Stromal cell of bone marrow (primary cell): ENCODE measurements at regions not wholly inside any gene's neighbourhood (a gene's known extent, or its start where the extent isn't known, plus 50 kb on each side); places are given as distances from the start of the nearest gene placed in this dataset.

Experiments
- DNase-seq: peaks from one replicate; pipeline ENCODE4 v3.0.0-alpha.2; 2012; ENCODE audit warnings: low read depth

DNA sequence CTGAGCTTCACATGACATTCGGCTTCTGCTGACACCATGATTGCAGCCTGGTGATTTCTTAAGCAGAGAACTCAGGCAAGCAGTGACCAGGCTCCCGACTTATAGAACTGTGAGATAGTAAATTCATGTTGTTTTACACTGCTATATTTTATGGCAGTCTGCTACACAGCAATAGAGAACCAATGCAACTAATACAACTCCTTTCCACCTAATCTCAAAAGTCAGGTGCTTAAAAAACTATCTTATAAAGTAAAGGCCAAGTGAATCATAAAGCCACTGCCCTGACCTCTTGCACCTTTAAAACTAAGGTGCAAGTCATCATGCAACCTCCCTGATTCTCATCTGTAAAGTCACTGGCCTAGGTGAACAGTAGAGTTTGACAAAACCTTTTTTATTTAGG lies 95.3 kb upstream of the GLS start:
- DNase-seq, result no peak

DNA sequence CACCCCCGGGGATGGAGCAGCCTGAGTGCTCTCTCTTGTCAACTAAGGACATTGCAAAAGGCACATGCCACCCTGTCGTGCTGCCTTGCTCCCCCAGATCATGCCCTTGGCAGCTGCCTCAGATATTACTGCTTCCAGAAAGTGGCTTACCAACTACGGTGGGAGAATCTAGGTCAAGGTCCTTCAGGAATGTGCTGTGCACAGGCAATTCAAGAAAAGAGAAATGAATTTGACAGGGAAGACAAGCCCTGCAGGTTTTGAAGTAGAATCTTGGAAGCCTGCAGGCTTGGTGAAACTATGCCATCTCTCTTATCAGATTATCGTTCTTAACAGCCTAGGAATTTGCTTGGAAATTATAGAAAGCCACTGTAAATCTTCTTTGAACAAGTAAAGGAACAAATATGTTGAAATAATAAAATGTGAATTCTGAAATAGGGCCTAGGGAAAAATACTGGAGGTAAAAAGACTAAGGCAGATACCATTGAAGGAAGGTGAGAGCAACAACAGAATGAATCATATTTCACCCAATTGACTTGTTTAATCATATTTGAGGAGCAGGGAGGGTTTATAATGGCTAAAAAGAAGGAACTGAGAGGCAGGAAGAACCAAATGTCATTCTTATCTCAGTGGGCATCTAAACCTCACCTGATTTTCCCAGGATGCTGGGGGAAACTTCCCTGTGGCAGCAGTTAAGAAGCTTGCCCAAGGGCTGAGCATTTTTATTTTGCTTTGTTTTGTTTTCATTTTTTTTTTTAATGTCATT lies 94.0 kb upstream of the GLS start:
- no peak for DNase-seq

DNA sequence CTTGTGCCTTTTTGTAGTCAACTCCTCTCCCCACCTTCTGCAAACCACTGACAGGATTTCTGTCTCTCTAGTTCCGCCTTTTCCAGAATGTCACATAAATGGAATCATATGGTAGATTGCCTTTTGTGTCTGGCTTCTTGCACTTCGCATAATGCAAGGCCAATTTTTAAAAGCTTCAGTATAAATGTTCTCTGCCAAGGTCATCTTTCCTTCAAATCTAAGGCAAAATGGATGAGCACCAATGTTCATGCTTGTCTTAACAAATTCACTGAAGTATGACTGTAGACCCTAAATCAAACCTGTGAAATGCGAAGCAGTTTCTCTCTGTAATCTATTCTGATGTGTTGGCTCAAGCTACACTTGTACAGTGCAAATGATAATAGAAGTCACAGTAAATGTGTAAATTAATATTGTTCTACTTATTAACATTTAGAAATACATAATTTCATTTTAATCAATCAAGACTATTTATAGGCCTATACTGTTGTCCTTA lies 92.8 kb upstream of the GLS start:
- DNase-seq, result no peak

DNA sequence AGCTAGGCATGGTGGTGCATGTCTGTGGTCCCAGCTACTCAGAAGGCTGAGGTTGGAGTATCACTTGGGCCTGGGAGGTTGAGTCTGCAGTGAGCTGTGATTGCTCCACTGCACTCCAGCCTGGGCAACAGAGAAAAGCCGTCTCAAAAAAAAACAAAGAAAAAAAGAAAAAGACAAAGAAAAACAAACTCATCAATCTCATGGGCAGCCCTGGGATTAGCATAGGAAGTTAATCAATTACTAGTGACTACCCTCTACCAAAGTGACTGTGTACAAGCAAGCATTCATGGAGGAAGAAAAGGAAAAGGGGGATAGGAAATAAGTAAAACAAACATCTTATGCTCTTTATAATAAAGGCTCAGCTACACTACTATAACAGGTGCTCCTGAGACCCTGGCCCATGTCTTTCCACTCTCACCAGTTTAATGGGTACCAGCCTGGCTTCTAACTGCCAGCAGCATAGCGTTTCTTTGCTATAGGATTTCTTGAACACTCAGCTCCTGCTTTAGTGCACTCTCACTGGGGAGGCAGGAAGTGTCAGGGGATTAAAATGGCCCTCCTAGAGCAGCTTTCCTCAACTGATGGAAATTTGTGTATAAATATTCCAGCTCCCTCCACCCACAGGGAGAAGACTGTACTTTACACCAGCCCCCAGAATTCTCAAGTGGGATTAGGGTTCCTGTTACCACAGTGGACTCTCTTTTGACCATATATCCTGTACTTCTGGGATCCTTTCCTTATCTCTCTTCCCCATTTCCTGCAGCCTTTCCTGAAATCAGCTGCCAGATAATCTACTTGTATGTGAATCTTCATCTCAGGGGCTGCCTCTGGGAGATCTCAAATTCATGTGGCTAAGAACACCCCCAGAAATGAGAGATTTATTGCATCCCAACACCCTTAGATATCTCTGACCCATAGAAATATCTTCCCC lies 91.3 kb upstream of the GLS start:
- no peak for DNase-seq

DNA sequence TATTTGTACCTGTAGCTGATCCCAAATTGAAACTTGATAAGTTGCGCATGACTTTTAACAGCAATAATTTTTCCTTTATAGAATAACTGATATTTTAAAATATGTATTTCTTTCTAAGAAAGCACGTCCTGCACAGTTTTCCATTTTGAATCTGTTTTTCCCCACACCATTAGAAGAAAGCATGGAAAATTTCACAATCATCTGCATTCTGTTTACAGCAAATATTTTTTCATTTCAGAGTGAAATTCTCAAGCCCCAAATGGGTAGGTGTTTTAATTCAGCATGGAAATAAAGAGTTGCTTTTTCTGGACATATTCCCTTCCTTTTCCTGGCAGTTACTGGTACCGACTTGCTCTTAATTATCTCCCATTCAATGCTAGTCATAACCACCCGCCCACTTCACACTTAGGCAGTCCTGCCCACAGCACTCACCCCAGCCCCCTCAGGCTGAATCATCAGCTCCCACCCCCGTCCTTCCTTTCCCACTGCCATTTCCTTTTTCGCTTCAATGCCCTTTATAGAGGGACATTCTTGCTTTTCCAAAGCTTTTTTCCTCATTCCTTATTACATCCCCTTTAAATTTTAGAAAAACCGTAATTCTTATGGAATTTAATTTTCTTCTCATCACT lies 89.2 kb upstream of the GLS start:
- DNase-seq, result peak; percentile 50

DNA sequence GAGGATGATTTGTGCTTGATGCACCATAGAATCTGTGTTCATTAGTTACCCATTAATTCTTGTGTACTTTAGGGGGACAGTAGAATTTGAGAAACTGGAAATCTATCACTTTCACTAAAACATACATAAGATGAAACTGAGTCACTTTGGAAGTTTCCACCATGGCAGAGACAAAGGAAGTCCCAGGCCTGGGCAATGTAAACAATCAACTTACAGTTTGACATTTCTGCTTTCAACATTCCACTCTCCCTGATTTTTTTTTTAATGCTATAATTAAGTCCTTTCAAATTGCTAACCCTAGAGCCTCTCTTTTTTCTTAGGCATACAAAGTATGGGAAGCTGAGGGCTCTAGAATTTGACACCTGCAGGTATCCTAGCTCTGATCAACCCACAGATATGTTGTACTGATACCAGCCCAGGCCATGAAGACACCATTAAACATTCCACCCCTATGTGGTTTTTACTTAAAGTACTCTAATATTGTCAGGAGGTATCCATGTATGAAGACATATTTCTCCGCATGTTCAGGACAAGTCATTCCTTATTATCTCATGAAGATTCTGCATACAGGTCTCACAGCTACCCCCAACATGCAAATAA lies 88.5 kb upstream of the GLS start:
- DNase-seq, result no peak

DNA sequence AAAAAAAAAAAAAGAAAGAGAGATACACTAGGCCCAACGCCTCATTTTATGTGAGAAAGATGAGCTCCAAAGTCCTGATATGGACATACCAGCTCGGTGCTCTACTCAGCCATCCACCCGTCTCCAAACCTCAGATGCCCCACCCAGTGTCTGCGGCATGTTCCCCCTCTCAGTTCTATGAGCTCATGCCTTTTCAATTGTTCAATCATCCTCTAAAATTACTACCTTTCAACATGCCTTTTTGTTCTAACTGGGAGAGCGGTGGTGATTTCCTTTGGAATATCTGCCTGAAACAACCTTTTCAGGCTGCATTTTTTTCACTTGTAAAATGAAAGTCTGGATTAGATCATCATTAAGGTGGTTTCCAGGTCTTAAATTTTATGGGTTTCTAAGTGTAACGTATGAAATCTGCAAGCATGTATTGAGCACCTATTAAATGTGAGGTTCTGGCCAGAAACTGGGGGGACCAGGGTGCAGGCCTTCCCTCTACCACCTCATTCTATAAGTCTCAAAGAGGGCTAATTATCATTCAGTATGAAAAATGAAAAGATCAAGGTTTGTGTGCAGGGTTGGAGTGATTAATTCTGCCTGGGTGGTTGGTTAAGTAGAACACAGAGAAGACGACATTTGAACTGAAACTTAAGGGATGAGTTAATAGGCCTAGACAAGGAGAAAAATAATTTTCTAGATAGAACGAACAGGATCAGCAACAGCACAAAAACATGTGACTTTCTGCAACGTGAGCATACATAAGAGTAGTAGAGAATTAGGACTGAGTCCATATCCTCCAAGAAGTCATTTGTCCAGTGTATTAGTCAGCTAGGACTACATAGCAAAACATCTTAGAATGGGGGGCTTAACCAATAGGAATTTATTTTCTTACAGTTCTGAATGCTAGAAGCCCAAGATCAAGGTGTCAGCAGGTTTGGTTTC lies 87.4 kb upstream of the GLS start:
- DNase-seq, result no peak

DNA sequence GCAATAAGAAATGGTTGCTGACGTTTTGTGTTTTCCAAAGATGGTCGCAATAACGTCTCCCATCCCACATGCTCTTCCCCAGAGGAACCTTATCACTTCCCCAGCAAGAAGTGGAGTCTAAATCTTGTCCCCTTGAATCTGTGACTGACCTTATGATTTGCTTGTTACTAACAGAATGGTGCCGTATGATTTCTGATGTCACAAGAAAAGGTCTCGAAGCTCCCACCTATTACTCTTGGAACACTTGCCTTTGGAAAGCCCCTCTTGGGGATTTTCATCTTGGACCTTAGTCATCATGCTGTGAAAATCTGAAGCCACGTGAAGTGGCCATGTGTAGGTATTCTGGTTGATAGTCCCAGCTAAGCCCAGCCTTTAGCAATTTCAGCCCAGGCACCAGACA lies 86.2 kb upstream of the GLS start:
- no peak for DNase-seq

DNA sequence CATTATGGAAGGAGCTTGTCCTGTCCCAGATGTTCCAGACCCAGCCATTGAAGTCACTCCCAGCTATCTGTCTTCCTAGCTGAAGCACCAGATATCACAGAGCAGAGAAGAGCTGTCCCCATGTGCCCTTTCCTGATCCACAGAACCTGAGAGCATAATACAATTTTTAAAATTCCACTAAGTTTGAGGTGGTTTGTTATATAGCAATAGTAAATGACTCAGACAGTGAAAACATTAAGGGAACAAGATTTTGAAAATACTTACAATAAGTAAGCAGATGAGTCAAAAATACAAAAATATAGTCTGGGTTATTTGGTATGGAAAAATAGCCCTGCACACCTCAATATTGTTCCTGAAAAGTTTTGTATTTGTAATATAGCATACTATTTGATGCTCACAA lies 85.8 kb upstream of the GLS start:
- no peak for DNase-seq

DNA sequence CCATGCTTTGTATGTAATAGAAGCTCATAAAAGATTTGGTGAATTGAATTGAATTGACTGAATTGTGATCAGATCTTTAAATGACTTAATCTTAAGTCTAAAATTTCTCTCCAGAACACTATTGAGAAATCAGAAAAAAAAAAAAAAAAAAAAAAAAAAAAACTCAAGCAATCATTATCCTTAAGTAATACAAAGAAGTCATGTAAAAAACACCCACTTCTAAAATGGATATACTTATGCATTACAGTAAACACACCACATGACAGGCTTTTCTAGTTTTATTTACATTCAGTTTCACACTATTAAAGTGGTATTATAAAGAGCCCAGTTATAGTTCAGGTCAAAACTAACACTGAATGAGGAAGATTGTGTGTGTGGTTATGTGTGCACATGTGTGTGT lies 84.9 kb upstream of the GLS start:
- no peak for DNase-seq

DNA sequence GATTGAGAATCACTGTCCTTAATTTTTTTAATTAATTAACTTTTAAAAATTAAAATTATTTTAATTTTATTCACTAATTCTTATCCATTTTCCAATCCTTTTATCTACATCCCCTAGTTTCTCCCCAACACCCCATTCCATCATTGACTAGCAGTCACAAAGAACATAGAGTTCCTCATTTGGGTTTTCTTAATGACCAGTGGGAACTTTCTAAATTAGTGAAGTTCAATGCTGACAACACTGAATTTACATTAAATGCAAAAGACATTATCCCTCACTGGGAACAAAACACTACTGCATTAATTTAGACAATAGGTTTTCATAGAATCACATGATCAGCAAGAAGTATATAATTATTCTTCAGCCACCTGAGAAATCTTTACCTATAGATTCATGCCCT lies 80.6 kb upstream of the GLS start:
- no peak for DNase-seq

DNA sequence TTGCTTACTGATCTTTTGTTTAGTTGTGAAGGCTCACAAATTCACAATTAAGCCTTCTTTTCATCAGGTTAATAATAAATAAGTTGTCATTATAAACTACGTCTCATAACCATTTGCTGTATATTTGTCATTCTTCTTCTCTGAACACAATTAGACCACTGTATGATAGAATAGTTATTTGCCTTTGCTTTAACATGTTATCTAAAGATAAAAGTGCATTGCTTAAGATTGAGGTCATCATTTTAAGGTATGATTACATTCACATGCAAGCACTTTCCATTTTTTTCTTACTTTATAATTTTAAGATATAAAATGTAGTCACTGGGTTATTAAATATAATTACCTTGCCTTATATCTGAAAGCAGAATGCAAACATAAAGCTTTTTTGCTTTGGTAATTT lies 80.1 kb upstream of the GLS start:
- no peak for DNase-seq

DNA sequence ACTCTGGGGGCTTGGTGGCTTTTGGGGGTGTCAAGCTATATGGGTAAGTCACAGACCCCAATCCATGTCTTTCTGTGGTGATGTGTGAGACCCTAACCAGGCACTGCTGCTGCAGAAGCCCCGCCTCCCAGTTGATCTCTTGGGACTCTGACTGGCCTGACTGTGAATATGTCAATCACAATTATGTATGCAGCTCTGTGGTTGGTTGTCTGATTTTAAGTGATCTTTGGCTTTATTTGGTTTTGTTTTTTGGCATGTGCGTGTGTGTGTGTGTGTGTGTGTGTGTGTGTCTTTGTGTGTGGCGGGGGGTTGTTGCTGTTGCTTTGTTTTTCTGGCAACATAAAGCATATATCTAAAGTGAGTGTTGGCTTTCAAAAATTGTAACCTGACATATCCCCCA lies 78.5 kb upstream of the GLS start:
- no peak for DNase-seq

DNA sequence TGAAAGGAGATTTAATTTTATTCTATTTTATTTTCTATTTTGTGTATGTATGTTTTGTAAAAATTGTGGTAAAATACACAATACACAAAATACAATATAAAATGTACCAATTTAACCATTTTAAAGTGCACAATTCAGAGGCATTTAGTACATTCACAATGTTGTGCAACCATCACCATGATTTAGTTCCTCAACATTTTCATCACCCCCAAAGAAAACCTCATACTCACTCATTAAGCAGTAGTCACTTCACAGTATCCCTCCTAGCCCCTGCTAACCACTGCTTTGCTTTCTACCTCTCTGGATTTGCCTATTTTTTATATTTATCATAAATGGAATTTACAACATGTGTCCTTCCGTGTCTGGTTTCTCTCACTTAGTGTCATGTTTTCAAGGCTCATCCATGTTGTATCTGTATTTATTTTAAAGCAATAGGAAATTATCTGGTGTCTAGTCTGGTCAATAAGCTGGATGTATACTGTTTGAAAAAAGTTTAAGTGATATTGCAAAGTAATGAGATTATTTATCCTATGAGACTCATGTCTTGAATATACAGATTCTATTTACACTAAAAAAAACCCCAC lies 77.9 kb upstream of the GLS start:
- DNase-seq, result no peak

DNA sequence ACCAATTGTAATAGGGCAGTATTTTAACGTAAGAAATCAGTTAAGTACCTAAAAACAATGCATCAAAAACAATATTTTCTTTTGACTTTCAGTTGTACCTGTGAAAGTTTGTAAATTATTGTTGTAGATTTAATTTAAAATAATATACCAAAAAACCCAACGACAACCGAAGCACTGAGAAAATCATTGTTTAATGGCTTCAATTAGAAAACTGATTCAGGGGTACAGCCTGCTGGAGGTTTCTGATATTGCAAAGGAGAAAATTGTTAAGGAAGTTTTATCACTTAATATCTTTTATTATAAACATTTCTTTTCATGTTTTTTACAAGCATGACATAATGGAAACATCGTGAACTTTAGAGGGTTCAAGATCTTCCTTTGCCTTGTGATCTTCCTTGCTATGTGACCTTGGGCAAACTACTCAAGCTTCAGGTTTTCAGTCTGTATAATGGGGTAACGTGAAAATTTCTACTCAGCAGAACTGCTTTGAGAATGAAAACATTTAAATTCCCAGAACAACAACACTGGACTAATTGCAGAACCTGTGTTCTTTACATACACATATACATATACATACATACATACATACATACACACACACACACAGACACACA lies 76.3 kb upstream of the GLS start:
- DNase-seq, result no peak

DNA sequence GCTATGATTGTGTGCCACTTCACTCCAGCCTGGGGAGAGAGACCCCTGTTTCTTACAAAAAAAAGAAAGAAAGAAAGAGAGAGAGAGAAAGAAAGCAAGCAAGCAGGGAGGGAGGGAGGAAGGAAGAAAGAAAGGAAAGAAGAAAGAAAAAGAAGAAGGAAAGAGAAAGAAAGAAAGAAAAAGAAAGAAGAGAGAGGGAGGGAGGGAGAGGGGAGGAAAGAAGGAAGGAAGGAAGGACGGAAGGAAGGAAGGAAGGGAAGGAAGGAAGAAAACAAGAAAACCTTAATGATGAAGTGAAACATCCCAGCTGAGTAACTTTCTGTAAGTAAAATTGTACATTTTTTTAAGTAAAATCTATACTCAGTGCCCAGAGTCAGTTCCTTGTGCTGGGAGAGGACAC lies 75.5 kb upstream of the GLS start:
- DNase-seq, result no peak

DNA sequence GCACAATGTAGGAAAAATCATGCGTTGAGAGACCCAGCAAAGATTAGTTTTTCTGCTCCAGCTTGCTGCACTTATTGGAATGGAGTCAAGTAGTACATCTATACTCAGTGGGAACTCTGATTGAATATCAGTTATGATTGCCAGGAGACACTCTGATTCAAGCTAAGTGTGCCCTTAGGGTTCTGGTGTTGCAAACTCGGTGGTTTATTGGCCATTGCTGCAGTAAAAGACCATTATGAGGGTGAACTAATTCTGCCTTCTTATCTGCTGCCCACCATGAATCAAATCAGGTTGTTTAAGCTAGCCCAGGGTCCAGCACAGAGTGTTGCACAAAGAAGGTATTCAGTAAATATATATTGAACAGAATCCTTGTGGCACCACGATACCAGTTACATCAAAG lies 74.8 kb upstream of the GLS start:
- no peak for DNase-seq

DNA sequence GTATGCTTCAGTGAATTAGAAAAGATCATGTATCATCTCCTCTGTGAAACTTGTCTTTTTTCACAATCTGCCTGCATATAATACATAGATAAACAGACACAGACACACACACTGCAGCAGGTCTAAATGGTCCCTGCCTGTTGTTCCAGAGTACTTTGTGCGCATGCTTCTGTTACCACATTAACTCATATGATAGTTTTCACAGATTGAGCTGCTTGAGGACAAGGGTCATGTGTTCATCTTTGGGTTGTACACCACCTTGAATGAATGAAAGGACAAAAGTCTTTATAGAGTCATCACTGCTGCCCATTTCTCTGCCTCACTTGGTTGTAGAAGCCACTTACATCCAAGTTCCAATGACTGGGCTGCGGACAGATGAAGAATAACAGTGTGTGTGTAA lies 72.7 kb upstream of the GLS start:
- no peak for DNase-seq

DNA sequence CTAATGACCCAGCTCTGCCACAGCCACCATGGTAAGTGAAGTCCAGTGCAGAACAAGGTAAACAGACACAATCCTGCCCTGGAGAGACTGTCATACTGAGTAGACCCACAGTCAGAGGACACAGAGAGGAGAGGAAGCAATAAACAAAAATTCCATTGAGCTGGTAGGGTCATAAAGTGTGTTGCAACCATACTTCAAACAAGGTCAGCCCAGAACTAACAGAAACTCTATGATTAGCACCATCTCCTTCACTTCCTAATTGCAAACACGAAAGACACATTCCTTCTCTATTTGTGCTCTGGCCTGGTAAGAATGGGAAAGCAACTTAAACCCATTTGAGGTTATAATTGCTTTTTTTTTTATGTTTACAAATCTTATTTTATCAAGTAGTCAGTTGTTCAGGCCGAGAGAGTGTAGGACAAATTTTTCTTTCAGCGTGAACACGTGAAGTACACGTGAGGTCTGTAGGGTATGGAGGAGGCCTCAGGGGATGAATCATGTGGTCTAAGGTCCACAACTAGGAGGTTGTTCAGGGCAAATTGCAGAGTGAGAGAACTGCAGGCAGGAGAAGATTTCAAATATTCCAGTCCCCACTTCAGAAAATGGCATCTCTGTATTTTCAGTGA lies 71.4 kb upstream of the GLS start:
- no peak for DNase-seq
